ENCODE measurements at regions not wholly inside any gene's neighbourhood (a gene's known extent, or its start where the extent isn't known, plus 50 kb on each side); places are given as distances from the start of the nearest gene placed in this dataset.

DNA sequence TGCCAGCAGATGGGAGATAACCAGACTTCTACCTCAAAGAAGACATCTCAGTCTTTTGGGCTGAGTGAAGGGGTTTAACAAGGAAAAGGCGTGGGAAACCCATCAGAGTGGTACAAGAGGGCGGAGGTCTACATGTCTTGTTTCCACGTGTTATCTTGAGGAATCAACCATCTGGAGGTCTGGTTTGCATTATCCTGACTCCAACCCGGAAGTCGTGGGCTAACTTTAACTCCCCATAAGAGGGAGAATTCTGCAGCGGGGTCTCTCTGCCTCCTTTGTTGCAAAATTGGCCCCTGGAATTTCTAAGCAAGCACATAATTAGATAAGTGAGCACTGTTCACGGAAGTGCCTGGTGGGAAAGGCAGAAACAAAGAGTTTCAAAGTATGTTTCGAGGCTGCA lies 398.7 kb upstream of the C16orf82 start (continued):
- no peak for TF ChIP-seq ZNF23 (CRISPR knock-in tag; IDR thresholded peaks at IDR 0.05)
- TF ChIP-seq SRSF3 (IDR thresholded peaks at IDR 0.05; ENCODE audit: insufficient read depth, low read length): no peak
- TF ChIP-seq, protein P1, sequence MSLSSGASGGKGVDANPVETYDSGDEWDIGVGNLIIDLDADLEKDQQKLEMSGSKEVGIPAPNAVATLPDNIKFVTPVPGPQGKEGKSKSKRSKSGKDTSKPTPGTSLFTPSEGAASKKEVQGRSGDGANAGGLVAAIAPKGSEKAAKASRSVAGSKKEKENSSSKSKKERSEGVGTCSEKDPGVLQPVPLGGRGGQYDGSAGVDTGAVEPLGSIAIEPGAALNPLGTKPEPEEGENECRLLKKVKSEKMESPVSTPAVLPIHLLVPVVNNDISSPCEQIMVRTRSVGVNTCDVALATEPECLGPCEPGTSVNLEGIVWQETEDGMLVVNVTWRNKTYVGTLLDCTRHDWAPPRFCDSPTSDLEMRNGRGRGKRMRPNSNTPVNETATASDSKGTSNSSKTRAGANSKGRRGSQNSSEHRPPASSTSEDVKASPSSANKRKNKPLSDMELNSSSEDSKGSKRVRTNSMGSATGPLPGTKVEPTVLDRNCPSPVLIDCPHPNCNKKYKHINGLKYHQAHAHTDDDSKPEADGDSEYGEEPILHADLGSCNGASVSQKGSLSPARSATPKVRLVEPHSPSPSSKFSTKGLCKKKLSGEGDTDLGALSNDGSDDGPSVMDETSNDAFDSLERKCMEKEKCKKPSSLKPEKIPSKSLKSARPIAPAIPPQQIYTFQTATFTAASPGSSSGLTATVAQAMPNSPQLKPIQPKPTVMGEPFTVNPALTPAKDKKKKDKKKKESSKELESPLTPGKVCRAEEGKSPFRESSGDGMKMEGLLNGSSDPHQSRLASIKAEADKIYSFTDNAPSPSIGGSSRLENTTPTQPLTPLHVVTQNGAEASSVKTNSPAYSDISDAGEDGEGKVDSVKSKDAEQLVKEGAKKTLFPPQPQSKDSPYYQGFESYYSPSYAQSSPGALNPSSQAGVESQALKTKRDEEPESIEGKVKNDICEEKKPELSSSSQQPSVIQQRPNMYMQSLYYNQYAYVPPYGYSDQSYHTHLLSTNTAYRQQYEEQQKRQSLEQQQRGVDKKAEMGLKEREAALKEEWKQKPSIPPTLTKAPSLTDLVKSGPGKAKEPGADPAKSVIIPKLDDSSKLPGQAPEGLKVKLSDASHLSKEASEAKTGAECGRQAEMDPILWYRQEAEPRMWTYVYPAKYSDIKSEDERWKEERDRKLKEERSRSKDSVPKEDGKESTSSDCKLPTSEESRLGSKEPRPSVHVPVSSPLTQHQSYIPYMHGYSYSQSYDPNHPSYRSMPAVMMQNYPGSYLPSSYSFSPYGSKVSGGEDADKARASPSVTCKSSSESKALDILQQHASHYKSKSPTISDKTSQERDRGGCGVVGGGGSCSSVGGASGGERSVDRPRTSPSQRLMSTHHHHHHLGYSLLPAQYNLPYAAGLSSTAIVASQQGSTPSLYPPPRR (CRISPR knock-in tag; IDR thresholded peaks at IDR 0.05; ENCODE audit: borderline replicate concordance): no peak
- TF ChIP-seq TCF7 (IDR thresholded peaks at IDR 0.05; ENCODE audit: borderline replicate concordance): no peak
- TF ChIP-seq MCM2 (IDR thresholded peaks at IDR 0.05; ENCODE audit: low read depth): no peak
- no peak for TF ChIP-seq JUN (IDR thresholded peaks at IDR 0.05; ENCODE audit: borderline replicate concordance, low read depth, low read length)
- no peak for TF ChIP-seq JUN (CRISPR knock-in tag; IDR thresholded peaks at IDR 0.05; ENCODE audit: borderline replicate concordance)
- TF ChIP-seq, protein P2, sequence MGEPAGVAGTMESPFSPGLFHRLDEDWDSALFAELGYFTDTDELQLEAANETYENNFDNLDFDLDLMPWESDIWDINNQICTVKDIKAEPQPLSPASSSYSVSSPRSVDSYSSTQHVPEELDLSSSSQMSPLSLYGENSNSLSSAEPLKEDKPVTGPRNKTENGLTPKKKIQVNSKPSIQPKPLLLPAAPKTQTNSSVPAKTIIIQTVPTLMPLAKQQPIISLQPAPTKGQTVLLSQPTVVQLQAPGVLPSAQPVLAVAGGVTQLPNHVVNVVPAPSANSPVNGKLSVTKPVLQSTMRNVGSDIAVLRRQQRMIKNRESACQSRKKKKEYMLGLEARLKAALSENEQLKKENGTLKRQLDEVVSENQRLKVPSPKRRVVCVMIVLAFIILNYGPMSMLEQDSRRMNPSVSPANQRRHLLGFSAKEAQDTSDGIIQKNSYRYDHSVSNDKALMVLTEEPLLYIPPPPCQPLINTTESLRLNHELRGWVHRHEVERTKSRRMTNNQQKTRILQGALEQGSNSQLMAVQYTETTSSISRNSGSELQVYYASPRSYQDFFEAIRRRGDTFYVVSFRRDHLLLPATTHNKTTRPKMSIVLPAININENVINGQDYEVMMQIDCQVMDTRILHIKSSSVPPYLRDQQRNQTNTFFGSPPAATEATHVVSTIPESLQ (CRISPR knock-in tag; IDR thresholded peaks at IDR 0.05): no peak
- TF ChIP-seq KLF10 (CRISPR knock-in tag; IDR thresholded peaks at IDR 0.05): no peak
- TF ChIP-seq, protein P3, sequence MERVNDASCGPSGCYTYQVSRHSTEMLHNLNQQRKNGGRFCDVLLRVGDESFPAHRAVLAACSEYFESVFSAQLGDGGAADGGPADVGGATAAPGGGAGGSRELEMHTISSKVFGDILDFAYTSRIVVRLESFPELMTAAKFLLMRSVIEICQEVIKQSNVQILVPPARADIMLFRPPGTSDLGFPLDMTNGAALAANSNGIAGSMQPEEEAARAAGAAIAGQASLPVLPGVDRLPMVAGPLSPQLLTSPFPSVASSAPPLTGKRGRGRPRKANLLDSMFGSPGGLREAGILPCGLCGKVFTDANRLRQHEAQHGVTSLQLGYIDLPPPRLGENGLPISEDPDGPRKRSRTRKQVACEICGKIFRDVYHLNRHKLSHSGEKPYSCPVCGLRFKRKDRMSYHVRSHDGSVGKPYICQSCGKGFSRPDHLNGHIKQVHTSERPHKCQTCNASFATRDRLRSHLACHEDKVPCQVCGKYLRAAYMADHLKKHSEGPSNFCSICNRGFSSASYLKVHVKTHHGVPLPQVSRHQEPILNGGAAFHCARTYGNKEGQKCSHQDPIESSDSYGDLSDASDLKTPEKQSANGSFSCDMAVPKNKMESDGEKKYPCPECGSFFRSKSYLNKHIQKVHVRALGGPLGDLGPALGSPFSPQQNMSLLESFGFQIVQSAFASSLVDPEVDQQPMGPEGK (CRISPR knock-in tag; IDR thresholded peaks at IDR 0.05; ENCODE audit: borderline replicate concordance): no peak
